H1 (cell line): ENCODE measurements at regions not wholly inside any gene's neighbourhood (a gene's known extent, or its start where the extent isn't known, plus 50 kb on each side); places are given as distances from the start of the nearest gene placed in this dataset.
A peak's percentile ranks its signal among the peaks of the same experiment; 100 is the strongest.

Experiments
- CTCF ChIA-PET: fragments of 300-600 bp; sonication (Branson Sonifier 250); formaldehyde crosslinking; loops from one replicate; lab custom pipeline; 2021; ENCODE audit not compliant: partially characterized antibody; lab: Charles Lee
- POLR2A ChIA-PET: fragments of 300-600 bp; sonication (Branson Sonifier 250); formaldehyde crosslinking; loops from one replicate; lab custom pipeline; 2021; ENCODE audit warnings: inconsistent platforms; ENCODE audit not compliant: partially characterized antibody; lab: Charles Lee
- DNase-seq, 2 experiments: peaks; one replicate each; pipeline versions ENCODE4 v3.0.0 to v3.0.0-alpha.2; 2010 to 2022; ENCODE audit warnings: low spot score in 2 of 2, low read depth in 1 of 2, mixed read lengths in 1 of 2
- FAIRE-seq: peaks from 2 replicates; lab custom pipeline; 2011; peaks lifted over from hg19 to GRCh38; lab: Jason Lieb, UNC
- H2AFZ ChIP-seq: 2 replicates; pipeline ENCODE4 v1.8.1; 2012; ENCODE audit warnings: low read length, inconsistent platforms
- H2AK5ac ChIP-seq: 2 replicates; pipeline ENCODE4 v1.6.1; 2013; ENCODE audit warnings: low read depth, low read length
- H2BK120ac ChIP-seq: replicated peaks from 2 replicates; pipeline ENCODE3; 2013; ENCODE audit warnings: low read depth, low read length, inconsistent platforms
- H2BK12ac ChIP-seq: 2 replicates; pipeline ENCODE4 v1.6.1; 2013; ENCODE audit warnings: low read depth, low read length
- H2BK15ac ChIP-seq: 2 replicates; pipeline ENCODE4 v1.6.1; 2013; ENCODE audit warnings: low read length
- H2BK20ac ChIP-seq: 2 replicates; pipeline ENCODE4 v1.6.1; 2013; ENCODE audit warnings: low read length
- H2BK5ac ChIP-seq: 2 replicates; pipeline ENCODE4 v1.6.1; 2013; ENCODE audit warnings: low read depth, low read length
- H3K14ac ChIP-seq: 2 replicates; pipeline ENCODE4 v1.6.1; 2013; ENCODE audit warnings: inconsistent platforms; ENCODE audit not compliant: insufficient read length
- H3K18ac ChIP-seq: 2 replicates; pipeline ENCODE4 v1.6.1; 2013; ENCODE audit warnings: low read length; ENCODE audit errors: extremely low read depth
- H3K23ac ChIP-seq: 2 replicates; pipeline ENCODE4 v1.6.1; 2013; ENCODE audit warnings: inconsistent platforms; ENCODE audit not compliant: insufficient read length
- H3K23me2 ChIP-seq: 2 replicates; pipeline ENCODE4 v1.6.1; 2013; ENCODE audit warnings: low read depth, low read length
- H3K27ac ChIP-seq: 2 replicates; pipeline ENCODE4 v1.6.1; 2011; ENCODE audit warnings: low read depth, low read length, inconsistent platforms
- H3K27me3 ChIP-seq, 4 experiments: replicated peaks in 1 of 4; 1 replicate in 1 of 4; 2 replicates in 3 of 4; pipeline versions ENCODE4 v1.6.1 to v1.8.1; 2011 to 2013; ENCODE audit warnings: low read length in 3 of 4, mild to moderate bottlenecking in 3 of 4, inconsistent platforms in 2 of 4, mixed read lengths in 2 of 4, moderate library complexity in 1 of 4; ENCODE audit not compliant: control insufficient read depth in 3 of 4, insufficient read depth in 3 of 4; ENCODE audit errors: extremely low read depth in 1 of 4
- H3K36me3 ChIP-seq, 4 experiments: 2 replicates each; pipeline versions ENCODE4 v1.6.1 to v1.8.1; 2011 to 2013; ENCODE audit warnings: mild to moderate bottlenecking in 4 of 4, low read length in 3 of 4, moderate library complexity in 2 of 4, control low read depth in 1 of 4, inconsistent platforms in 1 of 4; ENCODE audit not compliant: insufficient read depth in 4 of 4, control insufficient read depth in 2 of 4
- H3K4ac ChIP-seq: replicated peaks from 2 replicates; pipeline ENCODE3; 2013; ENCODE audit warnings: low read length, low read depth, mixed read lengths, inconsistent platforms; ENCODE audit not compliant: insufficient read length
- H3K4me1 ChIP-seq, 4 experiments: replicated peaks in 1 of 4; 1 replicate in 1 of 4; 2 replicates in 3 of 4; pipeline versions ENCODE4 v1.6.1 to v1.8.1; 2011 to 2013; ENCODE audit warnings: low read length in 3 of 4, inconsistent platforms in 2 of 4, mixed read lengths in 1 of 4; ENCODE audit not compliant: insufficient read depth in 4 of 4, control insufficient read depth in 3 of 4
- H3K4me2 ChIP-seq, 2 experiments: 2 replicates each; pipeline versions ENCODE4 v1.6.1 to v1.8.1; 2011 to 2013; ENCODE audit warnings: low read depth in 2 of 2, low read length in 2 of 2, control low read depth in 1 of 2, inconsistent platforms in 1 of 2, mild to moderate bottlenecking in 1 of 2; ENCODE audit not compliant: insufficient read depth in 1 of 2
- H3K4me3 ChIP-seq, 4 experiments: fragments of 200-600, 300-600 bp in 1 of 4; sonication (generic), shearing (Covaris generic), sonication (Bioruptor Twin) in 1 of 4; 2 replicates each; pipeline versions ENCODE4 v1.5.1 to v1.8.1; 2011 to 2016; ENCODE audit warnings: low read length in 4 of 4, low read depth in 3 of 4, control low read depth in 2 of 4, inconsistent platforms in 2 of 4, mild to moderate bottlenecking in 2 of 4, mixed read lengths in 1 of 4, moderate library complexity in 1 of 4; ENCODE audit not compliant: insufficient read depth in 2 of 4; ENCODE audit errors: extremely low read depth in 1 of 4
- H3K56ac ChIP-seq: replicated peaks from 2 replicates; pipeline ENCODE3; 2013; ENCODE audit warnings: low read depth, mild to moderate bottlenecking, mixed read lengths, low read length, inconsistent platforms; ENCODE audit not compliant: insufficient read length
- H3K79me1 ChIP-seq: 2 replicates; pipeline ENCODE4 v1.6.1; 2013; ENCODE audit warnings: low read depth, low read length, control low read depth
- H3K79me2 ChIP-seq, 2 experiments: 2 replicates each; pipeline versions ENCODE4 v1.6.1 to v1.8.1; 2012 to 2013; ENCODE audit warnings: low read length in 2 of 2, mild to moderate bottlenecking in 2 of 2, inconsistent platforms in 1 of 2; ENCODE audit not compliant: insufficient read depth in 2 of 2, control insufficient read depth in 1 of 2
- H3K9ac ChIP-seq, 4 experiments: replicated peaks in 1 of 4; 1 replicate in 1 of 4; 2 replicates in 3 of 4; pipeline versions ENCODE4 v1.6.1 to v1.8.1; 2011 to 2013; ENCODE audit warnings: low read depth in 3 of 4, low read length in 3 of 4, control low read depth in 2 of 4, mild to moderate bottlenecking in 2 of 4, moderate library complexity in 2 of 4, inconsistent platforms in 1 of 4; ENCODE audit errors: extremely low read depth in 1 of 4
- H3K9me3 ChIP-seq, 2 experiments: 2 replicates each; pipeline versions ENCODE4 v1.6.1 to v1.8.1; 2012 to 2013; ENCODE audit warnings: mild to moderate bottlenecking in 2 of 2, moderate library complexity in 2 of 2, control low read depth in 1 of 2, inconsistent platforms in 1 of 2, low read depth in 1 of 2, low read length in 1 of 2, mixed read lengths in 1 of 2; ENCODE audit not compliant: insufficient read depth in 2 of 2
- H4K20me1 ChIP-seq, 2 experiments: replicated peaks in 1 of 2; 2 replicates each; pipeline versions ENCODE3 to v1.8.1; 2011 to 2013; ENCODE audit warnings: inconsistent platforms in 2 of 2, low read length in 2 of 2, mild to moderate bottlenecking in 1 of 2; ENCODE audit not compliant: insufficient read depth in 2 of 2, control insufficient read depth in 1 of 2
- H4K5ac ChIP-seq: 2 replicates; pipeline ENCODE4 v1.6.1; 2013; ENCODE audit warnings: low read length, low read depth, mixed read lengths, inconsistent platforms; ENCODE audit not compliant: insufficient read length
- H4K8ac ChIP-seq: 2 replicates; pipeline ENCODE4 v1.8.0; 2013; ENCODE audit warnings: mild to moderate bottlenecking, moderate library complexity, low read length, inconsistent platforms; ENCODE audit not compliant: insufficient read depth; ENCODE audit errors: extremely low read depth
- H4K91ac ChIP-seq: replicated peaks from 2 replicates; pipeline ENCODE3; 2013; ENCODE audit warnings: low read length, mixed read lengths, inconsistent platforms; ENCODE audit not compliant: insufficient read length
- ASH2L ChIP-seq: fragments of 200-600, 300-600 bp; sonication (generic); IDR thresholded peaks from one replicate; pipeline ENCODE4 v1.7.1; 2017; ENCODE audit warnings: low read length
- CBX5 ChIP-seq: fragments of 300-800, 300-1000 bp; sonication (generic); IDR thresholded peaks from 2 replicates; pipeline ENCODE4 v1.7.1; 2016; ENCODE audit warnings: antibody characterized with exemption, low read length, low read depth
- CBX8 ChIP-seq: fragments of 300-800, 300-1000 bp; sonication (generic); IDR thresholded peaks from 2 replicates; pipeline ENCODE4 v1.7.1; 2016; ENCODE audit warnings: low read depth, low read length, borderline replicate concordance
- KDM1A ChIP-seq: fragments of 200-600, 300-600 bp; sonication (generic); IDR thresholded peaks from 2 replicates; pipeline ENCODE4 v1.7.1; 2016; ENCODE audit warnings: mild to moderate bottlenecking, low read length, borderline replicate concordance
- KDM5A ChIP-seq: fragments of 200-600 bp; IDR thresholded peaks from 2 replicates; pipeline ENCODE4 v1.7.1; 2012; ENCODE audit warnings: mild to moderate bottlenecking, low read length, inconsistent platforms, mixed read lengths
- POLR2A ChIP-seq, 2 experiments: IDR thresholded peaks; 1 replicate in 1 of 2; 2 replicates in 1 of 2; pipeline ENCODE4 v1.6.1; 2011; ENCODE audit warnings: low read depth in 2 of 2, low read length in 2 of 2, mild to moderate bottlenecking in 2 of 2; ENCODE audit errors: control extremely low read depth in 1 of 2
- SIX5 ChIP-seq: IDR thresholded peaks from 2 replicates; pipeline ENCODE4 v1.6.1; 2011; ENCODE audit warnings: mild to moderate bottlenecking, low read depth, low read length
- SP4 ChIP-seq: IDR thresholded peaks from 2 replicates; pipeline ENCODE4 v1.6.1; 2012; ENCODE audit warnings: low read length, inconsistent platforms
- TCF12 ChIP-seq: IDR thresholded peaks from 2 replicates; pipeline ENCODE4 v1.6.1; 2011; ENCODE audit warnings: low read depth, mild to moderate bottlenecking, low read length
- YY1 ChIP-seq: IDR thresholded peaks from 2 replicates; pipeline ENCODE4 v1.6.1; 2011; ENCODE audit warnings: low read depth, mild to moderate bottlenecking, low read length
- WGBS, 2 experiments: shearing (Covaris generic) in 1 of 2; methylation state at CpG; one replicate each; pipeline versions ENCODE4 v1.1.6 to v1.1.7; 2013 to 2015; ENCODE audit warnings: low lambda C conversion rate in 2 of 2, mixed read lengths in 2 of 2, inconsistent platforms in 1 of 2, low coverage in 1 of 2, missing lambda C conversion rate in 1 of 2; ENCODE audit not compliant: insufficient replicate concordance in 2 of 2, insufficient coverage in 1 of 2, insufficient read length in 1 of 2; ENCODE audit errors: extremely low coverage in 1 of 2, missing lambda C conversion rate in 1 of 2; 5-methylcytosine and 5-hydroxymethylcytosine counted together
- TF ChIP-seq, protein P1 (sequence below): IDR thresholded peaks from 2 replicates; pipeline ENCODE4 v1.6.1; 2012; ENCODE audit warnings: low read length, inconsistent platforms

DNA sequence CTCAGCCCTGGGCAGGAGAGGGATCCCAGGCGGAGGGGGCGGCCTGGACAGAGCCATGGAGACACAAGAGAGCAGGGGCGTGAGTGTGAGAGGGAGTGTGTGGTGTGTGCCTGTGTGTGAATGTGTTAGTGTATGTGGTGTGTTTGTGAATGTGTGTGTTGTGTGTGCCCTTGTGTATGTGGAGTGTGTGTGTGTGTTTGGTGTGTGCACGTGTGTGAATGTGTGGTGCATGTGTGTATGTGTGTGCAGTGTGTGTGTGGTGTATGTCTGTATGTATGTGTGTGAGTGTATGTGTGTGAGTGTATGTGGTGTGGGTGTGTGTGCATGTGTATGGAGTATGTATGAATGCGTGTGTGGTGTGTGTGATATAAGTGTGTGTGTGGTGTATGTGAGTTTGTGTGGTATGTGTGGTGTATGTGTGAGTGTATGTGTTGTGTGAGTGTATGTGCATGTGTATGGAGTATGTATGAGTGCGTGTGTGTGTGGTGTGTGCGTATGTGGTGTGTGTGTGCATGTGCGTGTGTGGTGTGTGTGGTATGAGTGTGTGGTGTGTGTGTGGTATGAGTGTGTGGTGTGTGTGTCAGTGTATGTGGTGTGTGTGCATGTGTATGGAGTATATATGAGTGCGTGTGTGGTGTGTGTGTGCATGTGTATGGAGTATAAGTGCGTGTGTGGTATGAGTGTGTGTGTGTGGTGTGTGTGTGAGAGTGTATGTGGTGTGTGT is 175.2 kb upstream of the AFDN start:
- Histone ChIP-seq H3K56ac (peak overlapping the region; percentile 99), H4K8ac (peak overlapping the region; percentile 76), H3K27me3 (no peaks in the 10 kb centered on the region; a peak in 1 of 7 replicates), H3K79me1 (no peaks in the 10 kb centered on the region), H3K4me1 (peaks cover 0 to 16% (median 8%) of the 10 kb centered on the region in 4 experiments; a peak in 4 of 7 replicates), H4K91ac (peak overlapping the region; percentile 99), H2AK5ac (peak overlapping the region; percentile 98), H3K27ac (no peak overlapping the region), H4K5ac (no peak overlapping the region), H4K20me1 (peaks cover 0 to 14% of the 10 kb centered on the region in 2 experiments), H3K23me2 (peaks cover 20% of the 10 kb centered on the region; the same call in 1 of the 2 replicates), H3K4ac (peak overlapping the region; percentile 91), H3K79me2 (no peaks in the 10 kb centered on the region), H2BK12ac (peak overlapping the region; percentile 97), H3K4me3 (no peak overlapping the region), H3K23ac (peak overlapping the region; percentile 95), H3K36me3 (peaks cover 0 to 4% (median 0%) of the 10 kb centered on the region in 4 experiments; a peak in 1 of 8 replicates), H2AFZ (no peak overlapping the region), H2BK20ac (peak overlapping the region; percentile 18), H3K14ac (peak overlapping the region; percentile 100), H2BK5ac (peak overlapping the region; percentile 72), H2BK15ac (peak overlapping the region; percentile 46), H3K18ac (peak overlapping the region; percentile 14; the same call in 1 of the 2 replicates), H3K9ac (peak overlapping the region in 1 of 4 experiments; percentile 50; a peak in 2 of 7 replicates), H2BK120ac (peak overlapping the region; percentile 16), H3K4me2 (peak overlapping the region in 1 of 2 experiments; percentile 11; a peak in 1 of 4 replicates), H3K9me3 (no peaks in the 10 kb centered on the region; a peak in 1 of 4 replicates)
- WGBS, 2 experiments = 77 to 100% methylated on average over 3 to 10 of the region's 10 CpGs
- POLR2A ChIA-PET = no interaction called here
- FAIRE-seq (peak; percentile 91), DNase-seq (no peak)
- CTCF ChIA-PET = interaction anchor here (1.0 kb wide), 1 partner anchor 144 kb away, joined by 3 read pairs; no protein-coding TSS in a partner anchor
- no peak for TF ChIP-seq CBX8
- no peak for TF ChIP-seq KDM1A
- no peak for TF ChIP-seq KDM5A
- no peak for TF ChIP-seq CBX5
- TF ChIP-seq YY1 = no peak
- TF ChIP-seq, protein P1, sequence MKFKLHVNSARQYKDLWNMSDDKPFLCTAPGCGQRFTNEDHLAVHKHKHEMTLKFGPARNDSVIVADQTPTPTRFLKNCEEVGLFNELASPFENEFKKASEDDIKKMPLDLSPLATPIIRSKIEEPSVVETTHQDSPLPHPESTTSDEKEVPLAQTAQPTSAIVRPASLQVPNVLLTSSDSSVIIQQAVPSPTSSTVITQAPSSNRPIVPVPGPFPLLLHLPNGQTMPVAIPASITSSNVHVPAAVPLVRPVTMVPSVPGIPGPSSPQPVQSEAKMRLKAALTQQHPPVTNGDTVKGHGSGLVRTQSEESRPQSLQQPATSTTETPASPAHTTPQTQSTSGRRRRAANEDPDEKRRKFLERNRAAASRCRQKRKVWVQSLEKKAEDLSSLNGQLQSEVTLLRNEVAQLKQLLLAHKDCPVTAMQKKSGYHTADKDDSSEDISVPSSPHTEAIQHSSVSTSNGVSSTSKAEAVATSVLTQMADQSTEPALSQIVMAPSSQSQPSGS = no peak
- TF ChIP-seq SIX5 = no peak
- TF ChIP-seq POLR2A (IDR thresholded peaks at IDR 0.05; ENCODE audit: control extremely low read depth in 1 of 2, low read depth in 2 of 2, low read length in 2 of 2) = no peak
- TF ChIP-seq ASH2L = no peak
- no peak for TF ChIP-seq TCF12
- TF ChIP-seq SP4 = no peak
